HG03342 (cell line): ENCODE measurements at regions not wholly inside any gene's neighbourhood (a gene's known extent, or its start where the extent isn't known, plus 50 kb on each side); places are given as distances from the start of the nearest gene placed in this dataset.
"Not testable (repeated sequence)": the region's sequence is repeated elsewhere in the genome, so short reads cannot be mapped to it uniquely, and the experiment has no call there.

ENCODE experiments used
- ATAC-seq: cut with Tn5 transposase; IDR thresholded peaks from one replicate; pipeline ENCODE4 v1.9.1; 2021; ENCODE audit warnings: mild to moderate bottlenecking, moderate library complexity; ENCODE audit not compliant: unreplicated experiment

- no peak for ATAC-seq
These were observed 243.1 kb downstream of the ARL4A start for GRCh38 chr7:12930534-12930933.

GRCh38 chr7:12931465-12931864, 244.0 kb downstream of the ARL4A start:
- ATAC-seq: not testable (repeated sequence)

- ATAC-seq: no peak
These were observed 252.3 kb downstream of the ARL4A start for GRCh38 chr7:12939694-12940093.

- no peak for ATAC-seq
These were observed 254.1 kb downstream of the ARL4A start for GRCh38 chr7:12941512-12941911.

GRCh38 chr7:12942609-12943008, 255.2 kb downstream of the ARL4A start:
- ATAC-seq: no peak

GRCh38 chr7:12943781-12944180, 256.3 kb downstream of the ARL4A start:
- ATAC-seq: no peak

- no peak for ATAC-seq
These were observed 258.5 kb downstream of the ARL4A start for GRCh38 chr7:12945901-12946300.

GRCh38 chr7:12947465-12947864, 260.0 kb downstream of the ARL4A start:
- no peak for ATAC-seq

GRCh38 chr7:12949060-12949931, 261.9 kb downstream of the ARL4A start:
- ATAC-seq: no peak

- ATAC-seq: no peak
These were observed 264.0 kb downstream of the ARL4A start for GRCh38 chr7:12951397-12951801.

GRCh38 chr7:12954380-12955033, 267.1 kb downstream of the ARL4A start:
- no peak for ATAC-seq

- ATAC-seq: no peak
These were observed 270.1 kb downstream of the ARL4A start for GRCh38 chr7:12957487-12957886.

- no peak for ATAC-seq
These were observed 274.6 kb downstream of the ARL4A start for GRCh38 chr7:12961910-12962480.

- no peak for ATAC-seq
These were observed 276.0 kb downstream of the ARL4A start for GRCh38 chr7:12963435-12963834.

GRCh38 chr7:12964836-12965235, 277.4 kb downstream of the ARL4A start:
- ATAC-seq: no peak

- no peak for ATAC-seq
These were observed 278.3 kb downstream of the ARL4A start for GRCh38 chr7:12965767-12966166.

GRCh38 chr7:12967322-12967721, 279.9 kb downstream of the ARL4A start:
- no peak for ATAC-seq

- no peak for ATAC-seq
These were observed 281.5 kb downstream of the ARL4A start for GRCh38 chr7:12968836-12969422.

GRCh38 chr7:12970626-12971025, 283.2 kb downstream of the ARL4A start:
- ATAC-seq: no peak

- no peak for ATAC-seq
These were observed 287.2 kb downstream of the ARL4A start for GRCh38 chr7:12974451-12975166.

GRCh38 chr7:12975412-12975811, 288.0 kb downstream of the ARL4A start:
- ATAC-seq: no peak
